HCT116 (cell line): ENCODE measurements at regions not wholly inside any gene's neighbourhood (a gene's known extent, or its start where the extent isn't known, plus 50 kb on each side); places are given as distances from the start of the nearest gene placed in this dataset.

Experiments used
- ATAC-seq: fragments of 200-7000 bp; cut with Tn5 transposase; 2 replicates; pipeline ENCODE4 v1.9.1; 2020; ENCODE audit warnings: mild to moderate bottlenecking, moderate library complexity
- BruUV-seq: library from RNA; stranded (reverse); fragments of 400-500 nt; replicated peaks from 2 replicates; lab custom pipeline; 2021; lab: Mats Ljungman, UMichigan
- CTCF ChIA-PET: fragments of 300-600 bp; sonication (Branson Sonifier 250); formaldehyde crosslinking; loops from one replicate; lab custom pipeline; 2021; ENCODE audit warnings: antibody characterized with exemption; lab: Charles Lee
- POLR2A ChIA-PET: fragments of 300-600, 350-600 bp; sonication (Branson Sonifier 250); formaldehyde crosslinking; loops from one replicate; lab custom pipeline; 2021; ENCODE audit warnings: antibody characterized with exemption; lab: Charles Lee
- RAD21 ChIA-PET, 2 experiments: fragments of 300-600 bp; sonication (Branson Sonifier 250); formaldehyde crosslinking; loops; one replicate each; lab custom pipeline; 2023; ENCODE audit warnings: low total read pairs in 2 of 2; ENCODE audit not compliant: uncharacterized antibody in 2 of 2, unreplicated experiment in 2 of 2, low non-redundant PET in 1 of 2; lab: Charles Lee
- DNase-seq: peaks from one replicate; pipeline ENCODE4 v3.0.0-alpha.2; 2010; ENCODE audit warnings: low read depth, low spot score
- H2AFZ ChIP-seq: fragments of 200-600 bp; shearing (Covaris generic), sonication (generic); 2 replicates; pipeline ENCODE4 v1.6.1; 2017; ENCODE audit warnings: low read depth, mixed run types, mixed read lengths, antibody characterized with exemption, low read length; ENCODE audit not compliant: poor library complexity, severe bottlenecking
- H3K27ac ChIP-seq: 2 replicates; pipeline ENCODE4 v1.5.1; 2012; ENCODE audit warnings: low read depth, low read length
- H3K27me3 ChIP-seq: fragments of 200-600 bp; sonication (generic); 2 replicates; pipeline ENCODE4 v1.6.1; 2016; ENCODE audit warnings: mixed run types, low read length, mixed read lengths; ENCODE audit not compliant: insufficient read depth
- H3K36me3 ChIP-seq, 2 experiments: fragments of 200-500 bp in 1 of 2; fragments of 200-600 bp in 1 of 2; sonication (Bioruptor generic) in 1 of 2; sonication (generic) in 1 of 2; 2 replicates each; pipeline versions ENCODE4 v1.5.1 to v1.6.1; 2014 to 2016; ENCODE audit warnings: low read length in 2 of 2, inconsistent platforms in 1 of 2, mixed read lengths in 1 of 2, mixed run types in 1 of 2; ENCODE audit not compliant: insufficient read depth in 2 of 2, control insufficient read depth in 1 of 2
- H3K4me1 ChIP-seq, 2 experiments: fragments of 200-600 bp in 1 of 2; sonication (generic) in 1 of 2; 2 replicates each; pipeline versions ENCODE4 v1.5.1 to v1.6.1; 2012 to 2017; ENCODE audit warnings: low read length in 2 of 2, inconsistent platforms in 1 of 2, mild to moderate bottlenecking in 1 of 2, mixed read lengths in 1 of 2, mixed run types in 1 of 2, moderate library complexity in 1 of 2; ENCODE audit not compliant: insufficient read depth in 2 of 2, control insufficient read depth in 1 of 2
- H3K4me2 ChIP-seq: fragments of 200-600 bp; sonication (generic); 2 replicates; pipeline ENCODE4 v1.6.1; 2017; ENCODE audit warnings: mixed run types, low read length, mixed read lengths
- H3K4me3 ChIP-seq, 2 experiments: fragments of 200-600 bp in 1 of 2; sonication (generic) in 1 of 2; replicated peaks in 1 of 2; 2 replicates each; pipeline ENCODE4 v1.5.1; 2011 to 2016; ENCODE audit warnings: low read length in 2 of 2, control low read depth in 1 of 2, low read depth in 1 of 2, mild to moderate bottlenecking in 1 of 2, mixed read lengths in 1 of 2, mixed run types in 1 of 2
- H3K79me2 ChIP-seq: fragments of 200-600 bp; sonication (generic); 2 replicates; pipeline ENCODE4 v1.6.1; 2017; ENCODE audit warnings: mild to moderate bottlenecking, mixed run types, low read length, moderate library complexity, mixed read lengths; ENCODE audit not compliant: insufficient read depth
- H3K9ac ChIP-seq: fragments of 200-600 bp; sonication (generic); 2 replicates; pipeline ENCODE4 v1.6.1; 2016; ENCODE audit warnings: low read length, mixed read lengths
- H3K9me2 ChIP-seq: fragments of 200-600 bp; sonication (generic), shearing (Covaris generic); 2 replicates; pipeline ENCODE4 v1.6.1; 2017; ENCODE audit warnings: mixed run types, mild to moderate bottlenecking, moderate library complexity; ENCODE audit not compliant: insufficient read depth
- H3K9me3 ChIP-seq, 2 experiments: fragments of 200-500 bp in 1 of 2; fragments of 200-600 bp in 1 of 2; sonication (Bioruptor generic) in 1 of 2; sonication (generic) in 1 of 2; 2 replicates each; pipeline ENCODE4 v1.6.1; 2014 to 2017; ENCODE audit warnings: low read length in 2 of 2, mixed read lengths in 2 of 2, inconsistent platforms in 1 of 2, low read depth in 1 of 2, mild to moderate bottlenecking in 1 of 2, mixed run types in 1 of 2, moderate library complexity in 1 of 2; ENCODE audit not compliant: control insufficient read depth in 1 of 2, insufficient read depth in 1 of 2
- H4K20me1 ChIP-seq: fragments of 200-600 bp; sonication (generic), shearing (Covaris generic); 2 replicates; pipeline ENCODE4 v1.6.1; 2017; ENCODE audit warnings: mixed run types, mild to moderate bottlenecking, moderate library complexity; ENCODE audit not compliant: insufficient read depth
- ATF3 ChIP-seq: IDR thresholded peaks from 2 replicates; pipeline ENCODE4 v1.6.1; 2012
- CBX3 ChIP-seq: IDR thresholded peaks from 2 replicates; pipeline ENCODE4 v1.6.1; 2012; ENCODE audit warnings: low read depth
- CEBPB ChIP-seq: IDR thresholded peaks from 2 replicates; pipeline ENCODE4 v1.6.1; 2012; ENCODE audit warnings: low read depth
- CTCF ChIP-seq, 3 experiments: fragments of 200-600 bp in 1 of 3; sonication (generic) in 1 of 3; IDR thresholded peaks in 2 of 3; conservative IDR thresholded peaks in 1 of 3; 2 replicates each; pipeline ENCODE4 v1.5.1; 2012 to 2017; ENCODE audit warnings: low read depth in 2 of 3, low read length in 2 of 3, antibody characterized with exemption in 1 of 3, borderline replicate concordance in 1 of 3, control low read depth in 1 of 3, mild to moderate bottlenecking in 1 of 3, mixed read lengths in 1 of 3, mixed run types in 1 of 3, moderate library complexity in 1 of 3; ENCODE audit not compliant: insufficient read depth in 1 of 3
- EGR1 ChIP-seq: IDR thresholded peaks from 2 replicates; pipeline ENCODE4 v1.6.1; 2012; ENCODE audit warnings: low read depth
- ELF1 ChIP-seq: IDR thresholded peaks from 2 replicates; pipeline ENCODE4 v1.6.1; 2012; ENCODE audit warnings: low read depth, borderline replicate concordance
- EZH2 ChIP-seq: fragments of 200-600 bp; sonication (generic); IDR thresholded peaks from 2 replicates; pipeline ENCODE4 v1.6.1; 2017; ENCODE audit warnings: antibody characterized with exemption, mixed run types
- EZH2phosphoT487 ChIP-seq: fragments of 200-600 bp; IDR thresholded peaks from 2 replicates; pipeline ENCODE4 v1.6.1; 2018; ENCODE audit warnings: antibody characterized with exemption, borderline replicate concordance
- FOSL1 ChIP-seq: IDR thresholded peaks from 2 replicates; pipeline ENCODE4 v1.6.1; 2012; ENCODE audit warnings: low read depth
- JUND ChIP-seq: IDR thresholded peaks from 2 replicates; pipeline ENCODE4 v1.6.1; 2012
- MAX ChIP-seq: IDR thresholded peaks from 2 replicates; pipeline ENCODE4 v1.6.1; 2012
- POLR2A ChIP-seq: IDR thresholded peaks from 2 replicates; pipeline ENCODE4 v1.7.0; 2011; ENCODE audit warnings: borderline replicate concordance; ENCODE audit not compliant: insufficient read depth, insufficient read length; ENCODE audit errors: extremely low read depth
- POLR2AphosphoS5 ChIP-seq: IDR thresholded peaks from 2 replicates; pipeline ENCODE4 v1.6.1; 2011; ENCODE audit warnings: mild to moderate bottlenecking, low read depth, low read length, moderate library complexity
- REST ChIP-seq: IDR thresholded peaks from 2 replicates; pipeline ENCODE4 v1.6.1; 2012; ENCODE audit warnings: low read depth
- SIN3A ChIP-seq: IDR thresholded peaks from 2 replicates; pipeline ENCODE4 v1.6.1; 2012; ENCODE audit warnings: low read depth
- SP1 ChIP-seq: IDR thresholded peaks from 2 replicates; pipeline ENCODE4 v1.6.1; 2012; ENCODE audit warnings: low read depth
- YY1 ChIP-seq: IDR thresholded peaks from 2 replicates; pipeline ENCODE4 v1.6.1; 2011; ENCODE audit warnings: low read length, low read depth, moderate library complexity, mild to moderate bottlenecking; ENCODE audit not compliant: insufficient replicate concordance; ENCODE audit errors: extremely low read depth
- ZBTB33 ChIP-seq: IDR thresholded peaks from 2 replicates; pipeline ENCODE4 v1.6.1; 2011; ENCODE audit warnings: mild to moderate bottlenecking, low read length, moderate library complexity; ENCODE audit not compliant: insufficient replicate concordance; ENCODE audit errors: extremely low read depth
- ZFX ChIP-seq: fragments of 450-650 bp; IDR thresholded peaks from 2 replicates; pipeline ENCODE4 v1.6.1; 2017
- intact Hi-C: fragments of 100-400 bp; cut with micrococcal nuclease; formaldehyde crosslinking; loops from 2 replicates; pipeline ENCODE4 v1.10.0; 2022

- DNase-seq = no peak
- TF ChIP-seq CEBPB (no peak), FOSL1 (no peak), ZBTB33 (no peak), CBX3 (no peak), ZFX (no peak), ATF3 (no peak), EZH2 (no peak), ELF1 (no peak), REST (no peak), EZH2phosphoT487 (no peak), YY1 (no peak), POLR2A (no peak), CTCF (IDR thresholded peaks at IDR 0.05 in 2 of 3, conservative IDR thresholded peaks at IDR 0.05 in 1 of 3; ENCODE audit: borderline replicate concordance in 1 of 3, insufficient read depth in 1 of 3, low read depth in 2 of 3, low read length in 2 of 3) (no peak), MAX (no peak), SIN3A (no peak), POLR2AphosphoS5 (no peak), EGR1 (no peak), SP1 (no peak), JUND (no peak)
- no peak overlapping the region for H3K4me3 ChIP-seq
- H3K36me3 ChIP-seq = no peaks in the 10 kb centered on the region
- no TSS peak for BruUV-seq
- intact Hi-C loops = no loop called here
- H3K9me2 ChIP-seq = no peaks in the 10 kb centered on the region
- no peak overlapping the region for H2AFZ ChIP-seq
- H3K4me1 ChIP-seq = no peaks in the 10 kb centered on the region
- ChIA-PET RAD21 (no interaction called here), POLR2A (no interaction called here), CTCF (no interaction called here)
- no peak overlapping the region for H3K27ac ChIP-seq
- H3K4me2 ChIP-seq = no peak overlapping the region
- no peaks in the 10 kb centered on the region; the same call in 1 of the 2 replicates for H3K27me3 ChIP-seq
- H4K20me1 ChIP-seq = no peaks in the 10 kb centered on the region
- H3K9ac ChIP-seq = no peak overlapping the region
- H3K9me3 ChIP-seq = peaks cover 3 to 5% of the 10 kb centered on the region in 2 experiments; a peak in 1 of 4 replicates
- H3K79me2 ChIP-seq = no peaks in the 10 kb centered on the region
- ATAC-seq = no peak
Observed at GRCh38 chr12:113634982-113635381, 163.3 kb upstream of the LHX5 start.
